ENCODE measurements at regions not wholly inside any gene's neighbourhood (a gene's known extent, or its start where the extent isn't known, plus 50 kb on each side); places are given as distances from the start of the nearest gene placed in this dataset.
A peak's percentile ranks its signal among the peaks of the same experiment; 100 is the strongest.

GRCh38 chr7:25885057-25885576 lies 266.9 kb upstream of the NFE2L3 start:
- no peak for DNase-seq

- no peak for DNase-seq
Observed at GRCh38 chr7:25886387-25887240, 265.4 kb upstream of the NFE2L3 start.

- DNase-seq = no peak
Observed at GRCh38 chr7:25887266-25887665, 264.7 kb upstream of the NFE2L3 start.

- DNase-seq = no peak
Observed at GRCh38 chr7:25887795-25888559, 264.0 kb upstream of the NFE2L3 start.

- no peak for DNase-seq
Observed at GRCh38 chr7:25889765-25890164, 262.2 kb upstream of the NFE2L3 start.

- no peak for DNase-seq
Observed at GRCh38 chr7:25891591-25891990, 260.4 kb upstream of the NFE2L3 start.

- no peak for DNase-seq
Observed at GRCh38 chr7:25893436-25893835, 258.6 kb upstream of the NFE2L3 start.

GRCh38 chr7:25894002-25894901 lies 257.7 kb upstream of the NFE2L3 start:
- no peak for DNase-seq

- peak; percentile 60 for DNase-seq
Observed at GRCh38 chr7:25894902-25895791, 256.9 kb upstream of the NFE2L3 start.

GRCh38 chr7:25895792-25896171 lies 256.2 kb upstream of the NFE2L3 start:
- DNase-seq = no peak

- peak; percentile 51 for DNase-seq
Observed at GRCh38 chr7:25897261-25897782, 254.7 kb upstream of the NFE2L3 start.

- no peak for DNase-seq
Observed at GRCh38 chr7:25900245-25900644, 251.8 kb upstream of the NFE2L3 start.

GRCh38 chr7:25900877-25901276 lies 251.1 kb upstream of the NFE2L3 start:
- DNase-seq = no peak

GRCh38 chr7:25901658-25902057 lies 250.3 kb upstream of the NFE2L3 start:
- no peak for DNase-seq

- DNase-seq = no peak
Observed at GRCh38 chr7:25906003-25906402, 246.0 kb upstream of the NFE2L3 start.

- no peak for DNase-seq
Observed at GRCh38 chr7:25906760-25907159, 245.2 kb upstream of the NFE2L3 start.

- no peak for DNase-seq
Observed at GRCh38 chr7:25907214-25907613, 244.8 kb upstream of the NFE2L3 start.

GRCh38 chr7:25907731-25908130 lies 244.3 kb upstream of the NFE2L3 start:
- DNase-seq = no peak

GRCh38 chr7:25908154-25908949 lies 243.6 kb upstream of the NFE2L3 start:
- no peak for DNase-seq

Measured in renal pelvis (tissue), 1 donor.